GM21360 (cell line): ENCODE measurements at regions not wholly inside any gene's neighbourhood (a gene's known extent, or its start where the extent isn't known, plus 50 kb on each side); places are given as distances from the start of the nearest gene placed in this dataset.
"Not testable (repeated sequence)": the region's sequence is repeated elsewhere in the genome, so short reads cannot be mapped to it uniquely, and the experiment has no call there.

Source experiments
- ATAC-seq: cut with Tn5 transposase; IDR thresholded peaks from one replicate; pipeline ENCODE4 v1.9.1; 2021; ENCODE audit warnings: mild to moderate bottlenecking, moderate library complexity; ENCODE audit not compliant: unreplicated experiment

- ATAC-seq, result no peak
Measured at GRCh38 chr2:41141146-41141791, 689.4 kb upstream of the SLC8A1 start.

- no peak for ATAC-seq
Measured at GRCh38 chr2:41142478-41142877, 690.6 kb upstream of the SLC8A1 start.

- no peak for ATAC-seq
Measured at GRCh38 chr2:41145066-41145465, 693.2 kb upstream of the SLC8A1 start.

GRCh38 chr2:41149054-41149453, 697.2 kb upstream of the SLC8A1 start:
- ATAC-seq, result no peak

GRCh38 chr2:41151746-41152145, 699.9 kb upstream of the SLC8A1 start:
- ATAC-seq, result no peak

- no peak for ATAC-seq
Measured at GRCh38 chr2:41152318-41152717, 700.4 kb upstream of the SLC8A1 start.

- no peak for ATAC-seq
Measured at GRCh38 chr2:41160439-41160838, 708.5 kb upstream of the SLC8A1 start.

GRCh38 chr2:41167014-41167413, 715.1 kb upstream of the SLC8A1 start:
- no peak for ATAC-seq

- no peak for ATAC-seq
Measured at GRCh38 chr2:41169744-41170143, 717.9 kb upstream of the SLC8A1 start.

GRCh38 chr2:41170589-41170988, 718.7 kb upstream of the SLC8A1 start:
- no peak for ATAC-seq

- no peak for ATAC-seq
Measured at GRCh38 chr2:41180387-41180786, 728.5 kb upstream of the SLC8A1 start.

- ATAC-seq, result no peak
Measured at GRCh38 chr2:41182961-41183360, 731.1 kb upstream of the SLC8A1 start.

- no peak for ATAC-seq
Measured at GRCh38 chr2:41187376-41188122, 735.7 kb upstream of the SLC8A1 start.

- no peak for ATAC-seq
Measured at GRCh38 chr2:41194230-41194629, 742.3 kb upstream of the SLC8A1 start.

- no peak for ATAC-seq
Measured at GRCh38 chr2:41197781-41198180, 745.9 kb upstream of the SLC8A1 start.

- ATAC-seq, result no peak
Measured at GRCh38 chr2:41199334-41199733, 747.4 kb upstream of the SLC8A1 start.

GRCh38 chr2:41204315-41204714, 752.4 kb upstream of the SLC8A1 start:
- ATAC-seq, result no peak

GRCh38 chr2:41206004-41206403, 754.1 kb upstream of the SLC8A1 start:
- no peak for ATAC-seq

GRCh38 chr2:41207578-41207977, 755.7 kb upstream of the SLC8A1 start:
- ATAC-seq, result no peak

- not testable (repeated sequence) for ATAC-seq
Measured at GRCh38 chr2:41210030-41210429, 758.1 kb upstream of the SLC8A1 start.

GRCh38 chr2:41216978-41217377, 765.1 kb upstream of the SLC8A1 start:
- ATAC-seq, result no peak

- ATAC-seq, result no peak
Measured at GRCh38 chr2:41222593-41222992, 770.7 kb upstream of the SLC8A1 start.

GRCh38 chr2:41234093-41234492, 782.2 kb upstream of the SLC8A1 start:
- ATAC-seq, result no peak
